ENCODE measurements at regions not wholly inside any gene's neighbourhood (a gene's known extent, or its start where the extent isn't known, plus 50 kb on each side); places are given as distances from the start of the nearest gene placed in this dataset.

GRCh38 chr2:219714681-219715400 is 87.4 kb downstream of the SLC4A3 start:
- TF ChIP-seq, protein P1, sequence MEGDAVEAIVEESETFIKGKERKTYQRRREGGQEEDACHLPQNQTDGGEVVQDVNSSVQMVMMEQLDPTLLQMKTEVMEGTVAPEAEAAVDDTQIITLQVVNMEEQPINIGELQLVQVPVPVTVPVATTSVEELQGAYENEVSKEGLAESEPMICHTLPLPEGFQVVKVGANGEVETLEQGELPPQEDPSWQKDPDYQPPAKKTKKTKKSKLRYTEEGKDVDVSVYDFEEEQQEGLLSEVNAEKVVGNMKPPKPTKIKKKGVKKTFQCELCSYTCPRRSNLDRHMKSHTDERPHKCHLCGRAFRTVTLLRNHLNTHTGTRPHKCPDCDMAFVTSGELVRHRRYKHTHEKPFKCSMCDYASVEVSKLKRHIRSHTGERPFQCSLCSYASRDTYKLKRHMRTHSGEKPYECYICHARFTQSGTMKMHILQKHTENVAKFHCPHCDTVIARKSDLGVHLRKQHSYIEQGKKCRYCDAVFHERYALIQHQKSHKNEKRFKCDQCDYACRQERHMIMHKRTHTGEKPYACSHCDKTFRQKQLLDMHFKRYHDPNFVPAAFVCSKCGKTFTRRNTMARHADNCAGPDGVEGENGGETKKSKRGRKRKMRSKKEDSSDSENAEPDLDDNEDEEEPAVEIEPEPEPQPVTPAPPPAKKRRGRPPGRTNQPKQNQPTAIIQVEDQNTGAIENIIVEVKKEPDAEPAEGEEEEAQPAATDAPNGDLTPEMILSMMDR (conservative IDR thresholded peaks at IDR 0.05; ENCODE audit: low read depth, low read length): no peak

GRCh38 chr2:219718066-219718465 is 90.6 kb downstream of the SLC4A3 start:
- DNase-seq (ENCODE audit: low read depth): no peak
- no peak overlapping the region for H3K4me3 ChIP-seq (ENCODE audit: low read length)
- TF ChIP-seq, protein P1 (conservative IDR thresholded peaks at IDR 0.05; ENCODE audit: low read depth, low read length): no peak

More at GRCh38 chr2:219714681-219715400, 87.4 kb downstream of the SLC4A3 start:
- no peak overlapping the region for H3K4me3 ChIP-seq (ENCODE audit: low read length)
- no peak for DNase-seq (ENCODE audit: low read depth)

DNA sequence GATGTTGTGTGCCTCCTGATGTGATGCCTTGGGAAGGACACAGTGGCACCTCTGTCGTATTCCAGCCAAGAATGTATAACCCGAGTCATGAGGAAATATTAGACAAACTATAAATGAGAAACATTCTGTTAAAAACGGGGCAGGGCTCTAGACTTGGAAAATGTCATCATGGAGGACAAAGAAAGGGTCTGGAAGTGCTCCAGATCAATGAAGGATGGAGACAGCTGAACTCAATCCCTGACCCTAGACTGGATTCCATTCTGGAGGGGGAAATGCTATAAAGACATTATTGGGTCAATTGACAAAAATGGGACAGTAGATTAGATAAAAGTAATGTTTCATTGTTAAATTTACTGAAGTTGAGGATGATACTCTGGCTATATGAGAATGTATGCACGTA is 92.1 kb downstream of the SLC4A3 start:
- DNase-seq (ENCODE audit: low read depth): no peak
- TF ChIP-seq, protein P1 (conservative IDR thresholded peaks at IDR 0.05; ENCODE audit: low read depth, low read length): no peak

DNA sequence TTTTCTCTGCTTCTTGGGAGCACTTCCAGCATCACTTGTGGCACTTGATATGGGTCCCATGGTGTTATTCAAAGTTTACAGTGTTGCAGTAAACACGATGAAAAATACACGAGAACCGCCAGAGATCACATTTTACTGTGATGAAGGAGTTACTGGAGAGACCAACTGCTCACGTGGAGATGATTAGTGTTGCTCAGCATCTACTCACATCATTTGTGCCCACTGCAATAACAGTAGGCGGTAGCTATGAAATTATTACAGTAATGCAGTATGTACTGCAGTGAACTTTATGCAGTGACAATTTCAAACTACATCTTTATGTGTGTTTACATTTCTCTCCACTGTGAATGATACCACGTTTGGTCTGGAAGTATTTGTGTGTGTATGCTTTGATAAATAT is 93.5 kb downstream of the SLC4A3 start:
- no peak overlapping the region for H3K4me3 ChIP-seq (ENCODE audit: low read length)
- TF ChIP-seq, protein P1 (conservative IDR thresholded peaks at IDR 0.05; ENCODE audit: low read depth, low read length): no peak
- DNase-seq (ENCODE audit: low read depth): no peak

More for the DNA sequence above, 92.1 kb downstream of the SLC4A3 start:
- no peak overlapping the region for H3K4me3 ChIP-seq (ENCODE audit: low read length)

DNA sequence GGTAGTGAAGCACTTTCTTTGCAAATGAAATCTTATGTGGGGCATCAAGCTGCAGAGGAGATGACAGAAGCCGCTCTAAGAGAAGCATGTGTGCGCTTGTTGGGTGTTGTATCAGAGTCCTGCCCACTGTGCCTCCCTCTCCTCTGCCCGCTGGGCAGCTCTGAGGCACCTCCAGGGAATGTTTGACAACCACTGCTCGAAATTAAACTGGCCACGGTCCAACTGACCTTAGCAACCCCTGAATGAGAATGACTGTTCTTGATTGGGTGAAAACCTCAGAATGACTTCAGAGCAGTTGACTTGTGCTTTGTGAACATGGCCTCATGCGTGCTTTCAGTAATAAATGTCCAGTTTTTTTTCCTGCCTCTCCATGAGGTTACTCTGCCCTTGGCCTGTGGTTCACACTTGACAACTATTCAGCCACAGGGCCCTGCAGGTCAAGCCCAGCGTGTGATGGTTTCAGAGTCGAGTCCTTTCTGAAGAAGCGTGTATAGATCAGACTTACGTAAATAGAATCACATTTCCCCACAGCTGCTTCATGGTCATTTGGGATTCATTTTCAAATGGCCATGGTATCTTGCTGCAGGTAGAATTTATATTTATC is 94.9 kb downstream of the SLC4A3 start:
- DNase-seq (ENCODE audit: low read depth): no peak
- TF ChIP-seq, protein P1 (conservative IDR thresholded peaks at IDR 0.05; ENCODE audit: low read depth, low read length): no peak
- no peak overlapping the region for H3K4me3 ChIP-seq (ENCODE audit: low read length)

- H3K4me3 ChIP-seq (ENCODE audit: low read length): no peak overlapping the region
- TF ChIP-seq, protein P1 (conservative IDR thresholded peaks at IDR 0.05; ENCODE audit: low read depth, low read length): no peak
- DNase-seq (ENCODE audit: low read depth): no peak
Observed at GRCh38 chr2:219723311-219723710, 95.9 kb downstream of the SLC4A3 start.

GRCh38 chr2:219724628-219725027 is 97.2 kb downstream of the SLC4A3 start:
- DNase-seq (ENCODE audit: low read depth): no peak
- H3K4me3 ChIP-seq (ENCODE audit: low read length): no peak overlapping the region
- TF ChIP-seq, protein P1 (conservative IDR thresholded peaks at IDR 0.05; ENCODE audit: low read depth, low read length): no peak
